H1 (cell line): ENCODE measurements at regions not wholly inside any gene's neighbourhood (a gene's known extent, or its start where the extent isn't known, plus 50 kb on each side); places are given as distances from the start of the nearest gene placed in this dataset.

Experiments used
- CTCF ChIA-PET: fragments of 300-600 bp; sonication (Branson Sonifier 250); formaldehyde crosslinking; loops from one replicate; lab custom pipeline; 2021; ENCODE audit not compliant: partially characterized antibody; lab: Charles Lee
- POLR2A ChIA-PET: fragments of 300-600 bp; sonication (Branson Sonifier 250); formaldehyde crosslinking; loops from one replicate; lab custom pipeline; 2021; ENCODE audit warnings: inconsistent platforms; ENCODE audit not compliant: partially characterized antibody; lab: Charles Lee
- DNase-seq, 2 experiments: peaks; one replicate each; pipeline versions ENCODE4 v3.0.0 to v3.0.0-alpha.2; 2010 to 2022; ENCODE audit warnings: low spot score in 2 of 2, low read depth in 1 of 2, mixed read lengths in 1 of 2
- FAIRE-seq: peaks from 2 replicates; lab custom pipeline; 2011; peaks lifted over from hg19 to GRCh38; lab: Jason Lieb, UNC
- H2AFZ ChIP-seq: 2 replicates; pipeline ENCODE4 v1.8.1; 2012; ENCODE audit warnings: low read length, inconsistent platforms
- H2AK5ac ChIP-seq: 2 replicates; pipeline ENCODE4 v1.6.1; 2013; ENCODE audit warnings: low read depth, low read length
- H2BK120ac ChIP-seq: replicated peaks from 2 replicates; pipeline ENCODE3; 2013; ENCODE audit warnings: low read depth, low read length, inconsistent platforms
- H2BK12ac ChIP-seq: 2 replicates; pipeline ENCODE4 v1.6.1; 2013; ENCODE audit warnings: low read depth, low read length
- H2BK15ac ChIP-seq: 2 replicates; pipeline ENCODE4 v1.6.1; 2013; ENCODE audit warnings: low read length
- H2BK20ac ChIP-seq: 2 replicates; pipeline ENCODE4 v1.6.1; 2013; ENCODE audit warnings: low read length
- H2BK5ac ChIP-seq: 2 replicates; pipeline ENCODE4 v1.6.1; 2013; ENCODE audit warnings: low read depth, low read length
- H3K14ac ChIP-seq: 2 replicates; pipeline ENCODE4 v1.6.1; 2013; ENCODE audit warnings: inconsistent platforms; ENCODE audit not compliant: insufficient read length
- H3K18ac ChIP-seq: 2 replicates; pipeline ENCODE4 v1.6.1; 2013; ENCODE audit warnings: low read length; ENCODE audit errors: extremely low read depth
- H3K23ac ChIP-seq: 2 replicates; pipeline ENCODE4 v1.6.1; 2013; ENCODE audit warnings: inconsistent platforms; ENCODE audit not compliant: insufficient read length
- H3K23me2 ChIP-seq: 2 replicates; pipeline ENCODE4 v1.6.1; 2013; ENCODE audit warnings: low read depth, low read length
- H3K27ac ChIP-seq: 2 replicates; pipeline ENCODE4 v1.6.1; 2011; ENCODE audit warnings: low read depth, low read length, inconsistent platforms
- H3K27me3 ChIP-seq, 4 experiments: replicated peaks in 1 of 4; 1 replicate in 1 of 4; 2 replicates in 3 of 4; pipeline versions ENCODE4 v1.6.1 to v1.8.1; 2011 to 2013; ENCODE audit warnings: low read length in 3 of 4, mild to moderate bottlenecking in 3 of 4, inconsistent platforms in 2 of 4, mixed read lengths in 2 of 4, moderate library complexity in 1 of 4; ENCODE audit not compliant: control insufficient read depth in 3 of 4, insufficient read depth in 3 of 4; ENCODE audit errors: extremely low read depth in 1 of 4
- H3K36me3 ChIP-seq, 4 experiments: 2 replicates each; pipeline versions ENCODE4 v1.6.1 to v1.8.1; 2011 to 2013; ENCODE audit warnings: mild to moderate bottlenecking in 4 of 4, low read length in 3 of 4, moderate library complexity in 2 of 4, control low read depth in 1 of 4, inconsistent platforms in 1 of 4; ENCODE audit not compliant: insufficient read depth in 4 of 4, control insufficient read depth in 2 of 4
- H3K4ac ChIP-seq: replicated peaks from 2 replicates; pipeline ENCODE3; 2013; ENCODE audit warnings: low read length, low read depth, mixed read lengths, inconsistent platforms; ENCODE audit not compliant: insufficient read length
- H3K4me1 ChIP-seq, 4 experiments: replicated peaks in 1 of 4; 1 replicate in 1 of 4; 2 replicates in 3 of 4; pipeline versions ENCODE4 v1.6.1 to v1.8.1; 2011 to 2013; ENCODE audit warnings: low read length in 3 of 4, inconsistent platforms in 2 of 4, mixed read lengths in 1 of 4; ENCODE audit not compliant: insufficient read depth in 4 of 4, control insufficient read depth in 3 of 4
- H3K4me2 ChIP-seq, 2 experiments: 2 replicates each; pipeline versions ENCODE4 v1.6.1 to v1.8.1; 2011 to 2013; ENCODE audit warnings: low read depth in 2 of 2, low read length in 2 of 2, control low read depth in 1 of 2, inconsistent platforms in 1 of 2, mild to moderate bottlenecking in 1 of 2; ENCODE audit not compliant: insufficient read depth in 1 of 2
- H3K4me3 ChIP-seq, 4 experiments: fragments of 200-600, 300-600 bp in 1 of 4; sonication (generic), shearing (Covaris generic), sonication (Bioruptor Twin) in 1 of 4; 2 replicates each; pipeline versions ENCODE4 v1.5.1 to v1.8.1; 2011 to 2016; ENCODE audit warnings: low read length in 4 of 4, low read depth in 3 of 4, control low read depth in 2 of 4, inconsistent platforms in 2 of 4, mild to moderate bottlenecking in 2 of 4, mixed read lengths in 1 of 4, moderate library complexity in 1 of 4; ENCODE audit not compliant: insufficient read depth in 2 of 4; ENCODE audit errors: extremely low read depth in 1 of 4
- H3K56ac ChIP-seq: replicated peaks from 2 replicates; pipeline ENCODE3; 2013; ENCODE audit warnings: low read depth, mild to moderate bottlenecking, mixed read lengths, low read length, inconsistent platforms; ENCODE audit not compliant: insufficient read length
- H3K79me1 ChIP-seq: 2 replicates; pipeline ENCODE4 v1.6.1; 2013; ENCODE audit warnings: low read depth, low read length, control low read depth
- H3K79me2 ChIP-seq, 2 experiments: 2 replicates each; pipeline versions ENCODE4 v1.6.1 to v1.8.1; 2012 to 2013; ENCODE audit warnings: low read length in 2 of 2, mild to moderate bottlenecking in 2 of 2, inconsistent platforms in 1 of 2; ENCODE audit not compliant: insufficient read depth in 2 of 2, control insufficient read depth in 1 of 2
- H3K9ac ChIP-seq, 4 experiments: replicated peaks in 1 of 4; 1 replicate in 1 of 4; 2 replicates in 3 of 4; pipeline versions ENCODE4 v1.6.1 to v1.8.1; 2011 to 2013; ENCODE audit warnings: low read depth in 3 of 4, low read length in 3 of 4, control low read depth in 2 of 4, mild to moderate bottlenecking in 2 of 4, moderate library complexity in 2 of 4, inconsistent platforms in 1 of 4; ENCODE audit errors: extremely low read depth in 1 of 4
- H3K9me3 ChIP-seq, 2 experiments: 2 replicates each; pipeline versions ENCODE4 v1.6.1 to v1.8.1; 2012 to 2013; ENCODE audit warnings: mild to moderate bottlenecking in 2 of 2, moderate library complexity in 2 of 2, control low read depth in 1 of 2, inconsistent platforms in 1 of 2, low read depth in 1 of 2, low read length in 1 of 2, mixed read lengths in 1 of 2; ENCODE audit not compliant: insufficient read depth in 2 of 2
- H4K20me1 ChIP-seq, 2 experiments: replicated peaks in 1 of 2; 2 replicates each; pipeline versions ENCODE3 to v1.8.1; 2011 to 2013; ENCODE audit warnings: inconsistent platforms in 2 of 2, low read length in 2 of 2, mild to moderate bottlenecking in 1 of 2; ENCODE audit not compliant: insufficient read depth in 2 of 2, control insufficient read depth in 1 of 2
- H4K5ac ChIP-seq: 2 replicates; pipeline ENCODE4 v1.6.1; 2013; ENCODE audit warnings: low read length, low read depth, mixed read lengths, inconsistent platforms; ENCODE audit not compliant: insufficient read length
- H4K8ac ChIP-seq: 2 replicates; pipeline ENCODE4 v1.8.0; 2013; ENCODE audit warnings: mild to moderate bottlenecking, moderate library complexity, low read length, inconsistent platforms; ENCODE audit not compliant: insufficient read depth; ENCODE audit errors: extremely low read depth
- H4K91ac ChIP-seq: replicated peaks from 2 replicates; pipeline ENCODE3; 2013; ENCODE audit warnings: low read length, mixed read lengths, inconsistent platforms; ENCODE audit not compliant: insufficient read length
- EGR1 ChIP-seq: IDR thresholded peaks from 2 replicates; pipeline ENCODE4 v1.6.1; 2011; ENCODE audit warnings: low read depth, low read length, borderline replicate concordance
- EP300 ChIP-seq, 2 experiments: IDR thresholded peaks; 1 replicate in 1 of 2; 2 replicates in 1 of 2; pipeline ENCODE4 v1.6.1; 2011 to 2012; ENCODE audit warnings: low read depth in 2 of 2, low read length in 2 of 2, mild to moderate bottlenecking in 2 of 2, borderline replicate concordance in 1 of 2, inconsistent platforms in 1 of 2, moderate library complexity in 1 of 2
- GTF2F1 ChIP-seq: IDR thresholded peaks from 2 replicates; pipeline ENCODE4 v1.6.1; 2012; ENCODE audit warnings: low read depth, low read length, improper control_type of control experiment, borderline replicate concordance
- MAFK ChIP-seq: IDR thresholded peaks from 2 replicates; pipeline ENCODE4 v1.6.1; 2012; ENCODE audit warnings: low read depth, mild to moderate bottlenecking, improper control_type of control experiment, low read length
- RAD21 ChIP-seq, 2 experiments: IDR thresholded peaks in 1 of 2; conservative IDR thresholded peaks in 1 of 2; 2 replicates each; pipeline ENCODE4 v1.6.1; 2011; ENCODE audit warnings: low read depth in 2 of 2, low read length in 2 of 2, improper control_type of control experiment in 1 of 2, inconsistent platforms in 1 of 2, mild to moderate bottlenecking in 1 of 2, moderate library complexity in 1 of 2
- RFX5 ChIP-seq: IDR thresholded peaks from 2 replicates; pipeline ENCODE4 v1.6.1; 2011; ENCODE audit warnings: low read depth, low read length, improper control_type of control experiment, borderline replicate concordance
- SIRT6 ChIP-seq: IDR thresholded peaks from one replicate; pipeline ENCODE4 v1.7.1; 2012; ENCODE audit warnings: low read length, inconsistent platforms
- SIX5 ChIP-seq: IDR thresholded peaks from 2 replicates; pipeline ENCODE4 v1.6.1; 2011; ENCODE audit warnings: mild to moderate bottlenecking, low read depth, low read length
- SRF ChIP-seq: IDR thresholded peaks from 2 replicates; pipeline ENCODE4 v1.6.1; 2011; ENCODE audit warnings: mild to moderate bottlenecking, low read depth, low read length, moderate library complexity
- YY1 ChIP-seq: IDR thresholded peaks from 2 replicates; pipeline ENCODE4 v1.6.1; 2011; ENCODE audit warnings: low read depth, mild to moderate bottlenecking, low read length
- WGBS, 2 experiments: shearing (Covaris generic) in 1 of 2; methylation state at CpG; one replicate each; pipeline versions ENCODE4 v1.1.6 to v1.1.7; 2013 to 2015; ENCODE audit warnings: low lambda C conversion rate in 2 of 2, mixed read lengths in 2 of 2, inconsistent platforms in 1 of 2, low coverage in 1 of 2, missing lambda C conversion rate in 1 of 2; ENCODE audit not compliant: insufficient replicate concordance in 2 of 2, insufficient coverage in 1 of 2, insufficient read length in 1 of 2; ENCODE audit errors: extremely low coverage in 1 of 2, missing lambda C conversion rate in 1 of 2; 5-methylcytosine and 5-hydroxymethylcytosine counted together
- TF ChIP-seq, protein P1 (sequence below): IDR thresholded peaks from 2 replicates; pipeline ENCODE4 v1.6.1; 2011; ENCODE audit warnings: low read depth, mild to moderate bottlenecking, low read length; ENCODE audit not compliant: insufficient read depth
- TF ChIP-seq, protein P2 (sequence below), 3 experiments: IDR thresholded peaks; 1 replicate in 2 of 3; 2 replicates in 1 of 3; pipeline versions ENCODE4 v1.5.1 to v1.6.1; 2011; ENCODE audit warnings: low read length in 3 of 3, mild to moderate bottlenecking in 3 of 3, inconsistent platforms in 2 of 3, low read depth in 1 of 3, moderate library complexity in 1 of 3; ENCODE audit not compliant: insufficient read depth in 1 of 3; ENCODE audit errors: control extremely low read depth in 1 of 3

DNA sequence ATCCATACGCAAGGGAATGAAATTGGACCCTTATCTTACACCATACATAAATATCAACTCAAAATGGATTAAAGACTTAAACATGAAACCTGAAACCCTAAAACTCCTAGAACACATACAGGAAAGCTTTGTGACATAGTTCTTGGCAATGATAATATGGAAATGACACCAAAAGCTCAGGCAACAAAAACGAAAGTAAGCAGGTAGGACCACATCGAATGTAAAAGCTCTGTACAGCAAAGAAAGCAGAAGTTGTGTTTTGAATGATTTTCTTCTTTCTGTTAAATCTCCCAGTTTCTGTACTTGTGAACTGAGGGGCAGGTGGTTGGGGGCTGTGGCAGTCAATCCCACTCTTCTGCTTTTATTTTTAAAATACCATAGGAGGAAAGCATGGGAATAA is 368.4 kb upstream of the PODXL start:
- ChIA-PET CTCF (interaction anchor here (1.4 kb wide), 1 partner anchor 66 kb away, joined by 4 read pairs; no protein-coding TSS in a partner anchor), POLR2A (no interaction called here)
- no peaks in the 10 kb centered on the region for H3K79me1 ChIP-seq
- no peak overlapping the region for H2BK15ac ChIP-seq
- H4K20me1 ChIP-seq: peaks cover 0 to 2% of the 10 kb centered on the region in 2 experiments
- FAIRE-seq: no peak
- H3K4me1 ChIP-seq: no peaks in the 10 kb centered on the region
- no peak overlapping the region for H2BK120ac ChIP-seq
- H2BK12ac ChIP-seq: no peak overlapping the region
- no peaks in the 10 kb centered on the region for H3K79me2 ChIP-seq
- no peaks in the 10 kb centered on the region for H3K27me3 ChIP-seq
- no peak overlapping the region for H3K4me3 ChIP-seq
- H3K4ac ChIP-seq: no peak overlapping the region
- H3K23me2 ChIP-seq: no peaks in the 10 kb centered on the region
- no peak overlapping the region for H3K27ac ChIP-seq
- no peak overlapping the region for H2AFZ ChIP-seq
- H3K14ac ChIP-seq: no peak overlapping the region
- 82% methylated on average over 3 of the region's 3 CpGs; no CpG with 5 or more reads in 1 of the 2 experiments for WGBS, 2 experiments
- no peak overlapping the region for H4K91ac ChIP-seq
- no peak overlapping the region for H3K56ac ChIP-seq
- no peak overlapping the region for H3K9ac ChIP-seq
- no peak overlapping the region for H3K18ac ChIP-seq
- no peak overlapping the region for H3K4me2 ChIP-seq
- H4K8ac ChIP-seq: no peak overlapping the region
- no peak overlapping the region for H2AK5ac ChIP-seq
- H2BK5ac ChIP-seq: no peak overlapping the region
- no peak overlapping the region for H4K5ac ChIP-seq
- no peak overlapping the region for H2BK20ac ChIP-seq
- no peaks in the 10 kb centered on the region for H3K9me3 ChIP-seq
- H3K36me3 ChIP-seq: no peaks in the 10 kb centered on the region
- no peak overlapping the region for H3K23ac ChIP-seq
- DNase-seq: no peak
- no peak for TF ChIP-seq RAD21 (IDR thresholded peaks at IDR 0.05 in 1 of 2, conservative IDR thresholded peaks at IDR 0.05 in 1 of 2; ENCODE audit: low read depth in 2 of 2, low read length in 2 of 2)
- TF ChIP-seq EGR1: no peak
- TF ChIP-seq RFX5: no peak
- no peak for TF ChIP-seq SIRT6
- TF ChIP-seq EP300 (IDR thresholded peaks at IDR 0.05; ENCODE audit: borderline replicate concordance in 1 of 2, low read depth in 2 of 2, low read length in 2 of 2): no peak
- TF ChIP-seq SRF: no peak
- TF ChIP-seq GTF2F1: no peak
- TF ChIP-seq, protein P1, sequence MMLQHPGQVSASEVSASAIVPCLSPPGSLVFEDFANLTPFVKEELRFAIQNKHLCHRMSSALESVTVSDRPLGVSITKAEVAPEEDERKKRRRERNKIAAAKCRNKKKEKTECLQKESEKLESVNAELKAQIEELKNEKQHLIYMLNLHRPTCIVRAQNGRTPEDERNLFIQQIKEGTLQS: no peak
- no peak for TF ChIP-seq YY1
- TF ChIP-seq, protein P2, sequence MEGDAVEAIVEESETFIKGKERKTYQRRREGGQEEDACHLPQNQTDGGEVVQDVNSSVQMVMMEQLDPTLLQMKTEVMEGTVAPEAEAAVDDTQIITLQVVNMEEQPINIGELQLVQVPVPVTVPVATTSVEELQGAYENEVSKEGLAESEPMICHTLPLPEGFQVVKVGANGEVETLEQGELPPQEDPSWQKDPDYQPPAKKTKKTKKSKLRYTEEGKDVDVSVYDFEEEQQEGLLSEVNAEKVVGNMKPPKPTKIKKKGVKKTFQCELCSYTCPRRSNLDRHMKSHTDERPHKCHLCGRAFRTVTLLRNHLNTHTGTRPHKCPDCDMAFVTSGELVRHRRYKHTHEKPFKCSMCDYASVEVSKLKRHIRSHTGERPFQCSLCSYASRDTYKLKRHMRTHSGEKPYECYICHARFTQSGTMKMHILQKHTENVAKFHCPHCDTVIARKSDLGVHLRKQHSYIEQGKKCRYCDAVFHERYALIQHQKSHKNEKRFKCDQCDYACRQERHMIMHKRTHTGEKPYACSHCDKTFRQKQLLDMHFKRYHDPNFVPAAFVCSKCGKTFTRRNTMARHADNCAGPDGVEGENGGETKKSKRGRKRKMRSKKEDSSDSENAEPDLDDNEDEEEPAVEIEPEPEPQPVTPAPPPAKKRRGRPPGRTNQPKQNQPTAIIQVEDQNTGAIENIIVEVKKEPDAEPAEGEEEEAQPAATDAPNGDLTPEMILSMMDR (IDR thresholded peaks at IDR 0.05; ENCODE audit: control extremely low read depth in 1 of 3, insufficient read depth in 1 of 3, low read depth in 1 of 3, low read length in 3 of 3): no peak
- TF ChIP-seq MAFK: no peak
- no peak for TF ChIP-seq SIX5
